Endothelial cell of umbilical vein (primary cell): ENCODE measurements at regions not wholly inside any gene's neighbourhood (a gene's known extent, or its start where the extent isn't known, plus 50 kb on each side); places are given as distances from the start of the nearest gene placed in this dataset.

Experiments
- BruUV-seq: library from RNA; stranded (reverse); fragments of 400-500 nt; replicated peaks from 2 replicates; lab custom pipeline; 2021; lab: Mats Ljungman, UMichigan
- CTCF ChIA-PET: fragments of 300-600, 350-600 bp; sonication (Branson Sonifier 250); formaldehyde crosslinking; loops from one replicate; lab custom pipeline; 2021; ENCODE audit warnings: antibody characterized with exemption, inconsistent platforms; lab: Charles Lee
- POLR2A ChIA-PET: fragments of 300-600, 350-600 bp; sonication (Branson Sonifier 250); formaldehyde crosslinking; loops from one replicate; lab custom pipeline; 2021; ENCODE audit warnings: antibody characterized with exemption, inconsistent platforms; lab: Charles Lee
- DNase-seq: peaks from one replicate; pipeline ENCODE4 v3.0.0-alpha.2; 2011; ENCODE audit warnings: low read depth, low spot score
- FAIRE-seq: peaks from 2 replicates; lab custom pipeline; 2011; peaks lifted over from hg19 to GRCh38; lab: Jason Lieb, UNC
- H2AFZ ChIP-seq: 2 replicates; pipeline ENCODE4 v1.6.0; 2012; ENCODE audit warnings: low read depth, low read length, control low read depth, inconsistent platforms
- H3K27ac ChIP-seq: 2 replicates; pipeline ENCODE4 v1.5.1; 2011; ENCODE audit warnings: low read depth, mild to moderate bottlenecking, control low read depth, low read length, moderate library complexity; ENCODE audit not compliant: insufficient read depth
- H3K27me3 ChIP-seq, 2 experiments: 2 replicates each; pipeline versions ENCODE4 v1.6.0 to v1.6.1; 2011; ENCODE audit warnings: low read length in 2 of 2, mixed read lengths in 1 of 2; ENCODE audit not compliant: control insufficient read depth in 2 of 2, insufficient read depth in 2 of 2
- H3K36me3 ChIP-seq, 2 experiments: 2 replicates in 1 of 2; 3 replicates in 1 of 2; pipeline ENCODE4 v1.5.1; 2011; ENCODE audit warnings: low read length in 2 of 2, mild to moderate bottlenecking in 1 of 2, moderate library complexity in 1 of 2; ENCODE audit not compliant: control insufficient read depth in 2 of 2, insufficient read depth in 2 of 2; ENCODE audit errors: extremely low read depth in 1 of 2
- H3K4me1 ChIP-seq: 3 replicates; pipeline ENCODE4 v1.5.1; 2011; ENCODE audit warnings: mild to moderate bottlenecking, low read length; ENCODE audit not compliant: control insufficient read depth, insufficient read depth; ENCODE audit errors: extremely low read depth
- H3K4me2 ChIP-seq: 2 replicates; pipeline ENCODE4 v1.6.1; 2011; ENCODE audit warnings: low read length, control low read depth, mixed read lengths; ENCODE audit not compliant: insufficient read depth
- H3K4me3 ChIP-seq, 3 experiments: fragments of 200-600 bp in 1 of 3; sonication (generic), shearing (Covaris generic) in 1 of 3; replicated peaks in 1 of 3; 2 replicates each; pipeline ENCODE4 v1.5.1; 2011 to 2016; ENCODE audit warnings: control low read depth in 3 of 3, low read length in 3 of 3, mild to moderate bottlenecking in 2 of 3, inconsistent platforms in 1 of 3, low read depth in 1 of 3, moderate library complexity in 1 of 3; ENCODE audit not compliant: insufficient read depth in 1 of 3
- H3K79me2 ChIP-seq: 2 replicates; pipeline ENCODE4 v1.6.0; 2012; ENCODE audit warnings: low read length, inconsistent platforms; ENCODE audit not compliant: control insufficient read depth, insufficient read depth
- H3K9ac ChIP-seq: replicated peaks from 2 replicates; pipeline ENCODE3; 2011; ENCODE audit warnings: low read length, control low read depth; ENCODE audit not compliant: insufficient read depth; ENCODE audit errors: extremely low read depth
- H3K9me1 ChIP-seq: replicated peaks from 3 replicates; pipeline ENCODE4 v1.6.0; 2011; ENCODE audit warnings: mild to moderate bottlenecking, low read length; ENCODE audit not compliant: control insufficient read depth, insufficient read depth; ENCODE audit errors: extremely low read depth
- H3K9me3 ChIP-seq: replicated peaks from 2 replicates; pipeline ENCODE4 v1.5.1; 2012; ENCODE audit warnings: low read length, inconsistent platforms; ENCODE audit not compliant: control insufficient read depth, insufficient read depth
- H4K20me1 ChIP-seq: replicated peaks from 2 replicates; pipeline ENCODE3; 2011; ENCODE audit warnings: mild to moderate bottlenecking, low read length; ENCODE audit not compliant: control insufficient read depth, insufficient read depth; ENCODE audit errors: extremely low read depth
- EZH2 ChIP-seq: IDR thresholded peaks from 2 replicates; pipeline ENCODE4 v1.6.1; 2012; ENCODE audit warnings: borderline replicate concordance, low read depth, mild to moderate bottlenecking, moderate library complexity, low read length, inconsistent platforms; ENCODE audit not compliant: severe bottlenecking
- FOS ChIP-seq: IDR thresholded peaks from 2 replicates; pipeline ENCODE4 v1.6.1; 2011; ENCODE audit warnings: mild to moderate bottlenecking, low read length, moderate library complexity, borderline replicate concordance; ENCODE audit not compliant: insufficient read depth
- GATA2 ChIP-seq: IDR thresholded peaks from 2 replicates; pipeline ENCODE4 v1.7.0; 2011; ENCODE audit warnings: low read depth, mild to moderate bottlenecking, moderate library complexity, mixed read lengths, low read length; ENCODE audit not compliant: insufficient read length, insufficient read depth
- JUN ChIP-seq: IDR thresholded peaks from 2 replicates; pipeline ENCODE4 v1.6.1; 2011; ENCODE audit warnings: borderline replicate concordance, low read depth; ENCODE audit not compliant: insufficient read length, insufficient read depth
- MYC ChIP-seq: IDR thresholded peaks from one replicate; pipeline ENCODE4 v1.6.1; 2011; ENCODE audit warnings: mild to moderate bottlenecking, low read depth, low read length
- POLR2A ChIP-seq: IDR thresholded peaks from 2 replicates; pipeline ENCODE4 v1.6.1; 2012; ENCODE audit warnings: low read depth, mild to moderate bottlenecking, control low read depth, low read length
- POLR2AphosphoS5 ChIP-seq: IDR thresholded peaks from 2 replicates; pipeline ENCODE4 v1.6.1; 2012; ENCODE audit warnings: low read depth, mild to moderate bottlenecking, control low read depth, low read length, moderate library complexity; ENCODE audit not compliant: insufficient read depth
- dilution Hi-C: fragments of 300-500 bp; cut with MboI; formaldehyde crosslinking; loops from one replicate; pipeline ENCODE4 v1.15.0; 2019; ENCODE audit warnings: low sequenced_read_pairs; ENCODE audit not compliant: extremely low pct_ligation_motif_present
- intact Hi-C: fragments of 100-400 bp; cut with micrococcal nuclease; formaldehyde crosslinking; loops from one replicate; pipeline ENCODE4 v1.10.0; 2022
- TF ChIP-seq, protein P1 (sequence below): IDR thresholded peaks from 2 replicates; pipeline ENCODE4 v1.6.1; 2011; ENCODE audit not compliant: insufficient read depth, insufficient read length
- TF ChIP-seq, protein P2 (sequence below), 2 donors: IDR thresholded peaks; 1 replicate in 1 of 2; 2 replicates in 1 of 2; pipeline ENCODE4 v1.5.1; 2011; ENCODE audit warnings: low read length in 2 of 2, mild to moderate bottlenecking in 2 of 2, moderate library complexity in 2 of 2, control low read depth in 1 of 2, inconsistent platforms in 1 of 2, low read depth in 1 of 2; ENCODE audit not compliant: insufficient read depth in 1 of 2; ENCODE audit errors: extremely low read depth in 1 of 2

DNA sequence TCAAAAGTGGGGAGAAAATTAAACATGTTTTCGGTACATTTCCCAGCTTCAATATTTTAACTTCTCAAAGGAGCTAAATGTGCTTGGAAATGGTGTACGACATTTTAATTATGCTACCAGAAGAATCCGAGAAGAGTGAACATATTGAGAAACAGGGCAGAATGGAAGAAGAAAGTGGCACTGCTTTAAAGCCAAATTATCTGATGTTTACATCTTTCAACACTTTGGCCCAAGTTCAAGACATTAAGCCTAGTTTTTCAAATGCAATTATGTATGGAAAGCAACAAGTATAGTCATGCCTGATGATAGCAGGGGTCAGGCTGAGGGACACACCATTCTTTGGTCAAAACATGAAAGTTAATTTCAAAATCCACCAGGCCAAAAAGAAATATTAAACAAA is 577.9 kb upstream of the ZFP42 start:
- Histone ChIP-seq H3K9me1 (no peaks in the 10 kb centered on the region), H3K4me3 (no peak overlapping the region), H3K4me1 (no peaks in the 10 kb centered on the region), H3K79me2 (no peaks in the 10 kb centered on the region), H3K36me3 (no peaks in the 10 kb centered on the region), H3K4me2 (no peak overlapping the region), H3K27me3 (no peaks in the 10 kb centered on the region), H3K27ac (no peak overlapping the region), H3K9ac (no peak overlapping the region), H4K20me1 (no peaks in the 10 kb centered on the region), H3K9me3 (no peaks in the 10 kb centered on the region), H2AFZ (no peak overlapping the region)
- no peak for DNase-seq
- TF ChIP-seq, protein P1, sequence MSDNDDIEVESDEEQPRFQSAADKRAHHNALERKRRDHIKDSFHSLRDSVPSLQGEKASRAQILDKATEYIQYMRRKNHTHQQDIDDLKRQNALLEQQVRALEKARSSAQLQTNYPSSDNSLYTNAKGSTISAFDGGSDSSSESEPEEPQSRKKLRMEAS = no peak
- POLR2A ChIA-PET = no interaction called here
- intact Hi-C loops = no loop called here
- BruUV-seq = no TSS peak
- dilution Hi-C loops = no loop called here
- FAIRE-seq = no peak
- CTCF ChIA-PET = no interaction called here

DNA sequence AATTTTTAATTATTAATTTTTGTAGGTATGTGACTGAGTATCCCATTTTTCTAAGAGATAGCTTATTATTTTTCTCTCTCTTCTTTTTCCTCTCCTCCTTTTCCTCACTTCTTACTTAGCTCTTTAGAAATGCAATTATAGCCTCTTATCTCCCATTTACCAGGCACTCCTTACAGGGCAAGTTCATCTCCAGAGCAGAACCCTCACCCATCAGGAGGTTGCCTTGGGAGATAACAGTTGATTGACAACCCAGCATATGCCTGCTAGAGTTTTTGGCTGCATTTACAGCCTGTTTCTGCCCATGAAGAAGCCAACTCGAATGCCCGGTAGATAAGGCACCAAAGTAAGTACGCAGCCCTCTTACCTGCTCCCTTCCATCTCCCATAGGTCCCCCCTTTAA is 572.9 kb upstream of the ZFP42 start:
- intact Hi-C loops = no loop called here
- dilution Hi-C loops = no loop called here
- BruUV-seq = no TSS peak
- Histone ChIP-seq H2AFZ (no peak overlapping the region), H3K9me1 (no peaks in the 10 kb centered on the region), H3K79me2 (no peaks in the 10 kb centered on the region), H3K4me3 (no peak overlapping the region), H3K9ac (no peak overlapping the region), H3K4me1 (no peaks in the 10 kb centered on the region), H3K27ac (no peak overlapping the region), H4K20me1 (no peaks in the 10 kb centered on the region), H3K27me3 (no peaks in the 10 kb centered on the region), H3K36me3 (no peaks in the 10 kb centered on the region), H3K9me3 (no peaks in the 10 kb centered on the region), H3K4me2 (no peak overlapping the region)
- TF ChIP-seq FOS (no peak), EZH2 (no peak), GATA2 (no peak), POLR2AphosphoS5 (no peak), JUN (no peak), MYC (no peak), POLR2A (no peak)
- TF ChIP-seq, protein P1 = no peak
- TF ChIP-seq, protein P2, sequence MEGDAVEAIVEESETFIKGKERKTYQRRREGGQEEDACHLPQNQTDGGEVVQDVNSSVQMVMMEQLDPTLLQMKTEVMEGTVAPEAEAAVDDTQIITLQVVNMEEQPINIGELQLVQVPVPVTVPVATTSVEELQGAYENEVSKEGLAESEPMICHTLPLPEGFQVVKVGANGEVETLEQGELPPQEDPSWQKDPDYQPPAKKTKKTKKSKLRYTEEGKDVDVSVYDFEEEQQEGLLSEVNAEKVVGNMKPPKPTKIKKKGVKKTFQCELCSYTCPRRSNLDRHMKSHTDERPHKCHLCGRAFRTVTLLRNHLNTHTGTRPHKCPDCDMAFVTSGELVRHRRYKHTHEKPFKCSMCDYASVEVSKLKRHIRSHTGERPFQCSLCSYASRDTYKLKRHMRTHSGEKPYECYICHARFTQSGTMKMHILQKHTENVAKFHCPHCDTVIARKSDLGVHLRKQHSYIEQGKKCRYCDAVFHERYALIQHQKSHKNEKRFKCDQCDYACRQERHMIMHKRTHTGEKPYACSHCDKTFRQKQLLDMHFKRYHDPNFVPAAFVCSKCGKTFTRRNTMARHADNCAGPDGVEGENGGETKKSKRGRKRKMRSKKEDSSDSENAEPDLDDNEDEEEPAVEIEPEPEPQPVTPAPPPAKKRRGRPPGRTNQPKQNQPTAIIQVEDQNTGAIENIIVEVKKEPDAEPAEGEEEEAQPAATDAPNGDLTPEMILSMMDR (IDR thresholded peaks at IDR 0.05; ENCODE audit: extremely low read depth in 1 of 2, insufficient read depth in 1 of 2, low read depth in 1 of 2, low read length in 2 of 2) = no peak
- DNase-seq (no peak), FAIRE-seq (no peak)
- ChIA-PET POLR2A (no interaction called here), CTCF (no interaction called here)
